ENCODE measurements at regions not wholly inside any gene's neighbourhood (a gene's known extent, or its start where the extent isn't known, plus 50 kb on each side); places are given as distances from the start of the nearest gene placed in this dataset.

DNA sequence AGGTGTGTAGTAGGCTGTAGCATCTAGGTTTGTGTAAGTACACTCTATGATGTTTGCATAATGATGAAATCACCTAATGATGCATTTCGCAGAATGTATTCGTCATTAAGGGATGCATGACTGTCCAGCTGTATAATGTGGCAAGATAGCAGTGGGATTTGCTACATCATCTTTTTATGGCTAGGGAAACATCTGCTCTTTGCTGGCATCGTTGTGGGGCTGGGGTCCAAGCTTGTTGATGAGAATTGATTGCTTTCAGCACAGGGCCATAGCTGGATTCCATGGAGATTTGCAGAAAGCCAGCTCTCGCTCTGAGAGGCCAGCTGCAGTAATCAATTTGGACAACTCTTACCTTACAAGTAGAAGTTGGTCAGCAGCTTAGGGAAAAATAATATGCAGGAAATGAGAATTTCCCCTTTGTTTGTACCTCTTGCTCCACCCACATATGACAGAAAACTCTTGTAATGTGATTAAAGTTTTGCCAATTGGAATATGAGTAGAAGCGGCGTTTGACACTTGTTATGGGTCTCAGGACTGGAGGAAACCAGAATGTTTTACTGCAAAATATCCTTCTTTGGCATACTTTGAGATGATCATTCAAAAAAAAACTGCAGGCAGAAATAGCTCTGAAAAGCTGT, 310.5 kb downstream of the RAPGEF2 start (continued):
- TF ChIP-seq, protein P1, sequence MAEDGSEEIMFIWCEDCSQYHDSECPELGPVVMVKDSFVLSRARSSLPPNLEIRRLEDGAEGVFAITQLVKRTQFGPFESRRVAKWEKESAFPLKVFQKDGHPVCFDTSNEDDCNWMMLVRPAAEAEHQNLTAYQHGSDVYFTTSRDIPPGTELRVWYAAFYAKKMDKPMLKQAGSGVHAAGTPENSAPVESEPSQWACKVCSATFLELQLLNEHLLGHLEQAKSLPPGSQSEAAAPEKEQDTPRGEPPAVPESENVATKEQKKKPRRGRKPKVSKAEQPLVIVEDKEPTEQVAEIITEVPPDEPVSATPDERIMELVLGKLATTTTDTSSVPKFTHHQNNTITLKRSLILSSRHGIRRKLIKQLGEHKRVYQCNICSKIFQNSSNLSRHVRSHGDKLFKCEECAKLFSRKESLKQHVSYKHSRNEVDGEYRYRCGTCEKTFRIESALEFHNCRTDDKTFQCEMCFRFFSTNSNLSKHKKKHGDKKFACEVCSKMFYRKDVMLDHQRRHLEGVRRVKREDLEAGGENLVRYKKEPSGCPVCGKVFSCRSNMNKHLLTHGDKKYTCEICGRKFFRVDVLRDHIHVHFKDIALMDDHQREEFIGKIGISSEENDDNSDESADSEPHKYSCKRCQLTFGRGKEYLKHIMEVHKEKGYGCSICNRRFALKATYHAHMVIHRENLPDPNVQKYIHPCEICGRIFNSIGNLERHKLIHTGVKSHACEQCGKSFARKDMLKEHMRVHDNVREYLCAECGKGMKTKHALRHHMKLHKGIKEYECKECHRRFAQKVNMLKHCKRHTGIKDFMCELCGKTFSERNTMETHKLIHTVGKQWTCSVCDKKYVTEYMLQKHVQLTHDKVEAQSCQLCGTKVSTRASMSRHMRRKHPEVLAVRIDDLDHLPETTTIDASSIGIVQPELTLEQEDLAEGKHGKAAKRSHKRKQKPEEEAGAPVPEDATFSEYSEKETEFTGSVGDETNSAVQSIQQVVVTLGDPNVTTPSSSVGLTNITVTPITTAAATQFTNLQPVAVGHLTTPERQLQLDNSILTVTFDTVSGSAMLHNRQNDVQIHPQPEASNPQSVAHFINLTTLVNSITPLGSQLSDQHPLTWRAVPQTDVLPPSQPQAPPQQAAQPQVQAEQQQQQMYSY (CRISPR knock-in tag; IDR thresholded peaks at IDR 0.05): no peak
- no peak for TF ChIP-seq SP1 (CRISPR knock-in tag; conservative IDR thresholded peaks at IDR 0.05)

DNA sequence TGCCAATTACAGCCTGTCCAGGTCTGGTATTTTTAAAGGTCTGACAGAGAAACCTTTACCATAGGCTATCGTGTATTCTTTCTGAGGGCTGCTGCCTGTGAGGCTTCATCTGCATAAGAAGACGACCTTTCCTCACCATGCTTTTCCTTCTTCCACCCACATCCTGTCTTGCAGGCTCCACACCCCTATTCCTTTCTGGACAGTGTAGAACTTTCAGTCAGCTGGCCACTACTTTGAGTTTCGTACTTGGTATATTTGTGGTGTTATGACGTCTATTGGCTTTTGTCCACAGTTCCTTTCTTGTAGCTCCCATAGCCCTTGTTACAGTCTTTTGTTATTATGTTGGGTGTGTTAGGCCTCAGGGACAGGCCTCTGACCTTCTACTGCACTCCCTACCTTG, 311.4 kb downstream of the RAPGEF2 start:
- DNase-seq (ENCODE audit: low spot score) (no peak), ATAC-seq (no peak; the same call in 1 of the 2 replicates)
- CTCF ChIA-PET: interaction anchor here (1.4 kb wide), 1 partner anchor 41 kb away, joined by 12 read pairs; no protein-coding TSS in a partner anchor
- H3K4me3 Mint-ChIP-seq: no peak overlapping the region
- H3K9me3 Mint-ChIP-seq: peaks cover 33% of the 10 kb centered on the region
- H3K4me1 Mint-ChIP-seq: peaks cover 7% of the 10 kb centered on the region
- POLR2A ChIA-PET: interaction anchor here (0.6 to 0.7 kb wide), 2 partner anchors 334 to 569 kb away, joined by 4 read pairs; no protein-coding TSS in a partner anchor
- H3K27me3 Mint-ChIP-seq (ENCODE audit: low read depth): peaks cover 3% of the 10 kb centered on the region; the same call in 1 of the 2 replicates
- TF ChIP-seq ZBTB21 (CRISPR knock-in tag; IDR thresholded peaks at IDR 0.05; ENCODE audit: borderline replicate concordance) (no peak), TP53 (CRISPR knock-in tag; IDR thresholded peaks at IDR 0.05) (no peak), CBFB (CRISPR knock-in tag; IDR thresholded peaks at IDR 0.05; ENCODE audit: low read depth) (no peak), TCF7 (CRISPR knock-in tag; IDR thresholded peaks at IDR 0.05; ENCODE audit: low read depth) (no peak), RORB (CRISPR knock-in tag; IDR thresholded peaks at IDR 0.05) (no peak), SMAD3 (CRISPR knock-in tag; IDR thresholded peaks at IDR 0.05; ENCODE audit: borderline replicate concordance) (no peak)
- TF ChIP-seq, protein P2, sequence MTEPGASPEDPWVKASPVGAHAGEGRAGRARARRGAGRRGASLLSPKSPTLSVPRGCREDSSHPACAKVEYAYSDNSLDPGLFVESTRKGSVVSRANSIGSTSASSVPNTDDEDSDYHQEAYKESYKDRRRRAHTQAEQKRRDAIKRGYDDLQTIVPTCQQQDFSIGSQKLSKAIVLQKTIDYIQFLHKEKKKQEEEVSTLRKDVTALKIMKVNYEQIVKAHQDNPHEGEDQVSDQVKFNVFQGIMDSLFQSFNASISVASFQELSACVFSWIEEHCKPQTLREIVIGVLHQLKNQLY (CRISPR knock-in tag; IDR thresholded peaks at IDR 0.05): no peak
- H3K27ac Mint-ChIP-seq: no peak overlapping the region
- H3K36me3 Mint-ChIP-seq: peaks cover 16% of the 10 kb centered on the region; the same call in 1 of the 2 replicates

DNA sequence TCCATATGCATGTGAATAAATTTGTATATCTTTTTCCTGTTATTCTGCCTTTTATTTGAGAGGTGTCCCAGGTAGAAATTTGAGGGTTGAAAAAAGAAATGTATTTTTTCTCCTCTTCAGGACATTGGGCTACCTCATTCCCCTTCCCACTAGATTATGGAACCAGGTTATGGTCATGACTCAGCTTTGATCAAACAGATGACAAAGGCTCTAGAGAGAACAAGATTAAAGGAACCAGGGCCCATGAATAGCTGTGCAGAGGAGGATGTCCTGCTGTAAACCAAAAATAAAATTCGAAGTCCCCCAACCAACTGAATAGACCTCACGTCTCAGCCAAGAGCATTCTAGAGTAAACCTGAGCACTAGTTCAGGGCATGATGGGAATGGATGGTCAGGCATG, 313.2 kb downstream of the RAPGEF2 start:
- ATAC-seq: no peak
- ChIA-PET CTCF (no interaction called here), POLR2A (no interaction called here)
- TF ChIP-seq ZNF219 (CRISPR knock-in tag; IDR thresholded peaks at IDR 0.05; ENCODE audit: borderline replicate concordance) (no peak), GABPB1 (CRISPR knock-in tag; IDR thresholded peaks at IDR 0.05) (no peak), ESRRA (CRISPR knock-in tag; IDR thresholded peaks at IDR 0.05; ENCODE audit: borderline replicate concordance) (no peak)
- TF ChIP-seq, protein P3, sequence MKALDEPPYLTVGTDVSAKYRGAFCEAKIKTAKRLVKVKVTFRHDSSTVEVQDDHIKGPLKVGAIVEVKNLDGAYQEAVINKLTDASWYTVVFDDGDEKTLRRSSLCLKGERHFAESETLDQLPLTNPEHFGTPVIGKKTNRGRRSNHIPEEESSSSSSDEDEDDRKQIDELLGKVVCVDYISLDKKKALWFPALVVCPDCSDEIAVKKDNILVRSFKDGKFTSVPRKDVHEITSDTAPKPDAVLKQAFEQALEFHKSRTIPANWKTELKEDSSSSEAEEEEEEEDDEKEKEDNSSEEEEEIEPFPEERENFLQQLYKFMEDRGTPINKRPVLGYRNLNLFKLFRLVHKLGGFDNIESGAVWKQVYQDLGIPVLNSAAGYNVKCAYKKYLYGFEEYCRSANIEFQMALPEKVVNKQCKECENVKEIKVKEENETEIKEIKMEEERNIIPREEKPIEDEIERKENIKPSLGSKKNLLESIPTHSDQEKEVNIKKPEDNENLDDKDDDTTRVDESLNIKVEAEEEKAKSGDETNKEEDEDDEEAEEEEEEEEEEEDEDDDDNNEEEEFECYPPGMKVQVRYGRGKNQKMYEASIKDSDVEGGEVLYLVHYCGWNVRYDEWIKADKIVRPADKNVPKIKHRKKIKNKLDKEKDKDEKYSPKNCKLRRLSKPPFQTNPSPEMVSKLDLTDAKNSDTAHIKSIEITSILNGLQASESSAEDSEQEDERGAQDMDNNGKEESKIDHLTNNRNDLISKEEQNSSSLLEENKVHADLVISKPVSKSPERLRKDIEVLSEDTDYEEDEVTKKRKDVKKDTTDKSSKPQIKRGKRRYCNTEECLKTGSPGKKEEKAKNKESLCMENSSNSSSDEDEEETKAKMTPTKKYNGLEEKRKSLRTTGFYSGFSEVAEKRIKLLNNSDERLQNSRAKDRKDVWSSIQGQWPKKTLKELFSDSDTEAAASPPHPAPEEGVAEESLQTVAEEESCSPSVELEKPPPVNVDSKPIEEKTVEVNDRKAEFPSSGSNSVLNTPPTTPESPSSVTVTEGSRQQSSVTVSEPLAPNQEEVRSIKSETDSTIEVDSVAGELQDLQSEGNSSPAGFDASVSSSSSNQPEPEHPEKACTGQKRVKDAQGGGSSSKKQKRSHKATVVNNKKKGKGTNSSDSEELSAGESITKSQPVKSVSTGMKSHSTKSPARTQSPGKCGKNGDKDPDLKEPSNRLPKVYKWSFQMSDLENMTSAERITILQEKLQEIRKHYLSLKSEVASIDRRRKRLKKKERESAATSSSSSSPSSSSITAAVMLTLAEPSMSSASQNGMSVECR (CRISPR knock-in tag; IDR thresholded peaks at IDR 0.05; ENCODE audit: borderline replicate concordance): no peak
- TF ChIP-seq, protein P4, sequence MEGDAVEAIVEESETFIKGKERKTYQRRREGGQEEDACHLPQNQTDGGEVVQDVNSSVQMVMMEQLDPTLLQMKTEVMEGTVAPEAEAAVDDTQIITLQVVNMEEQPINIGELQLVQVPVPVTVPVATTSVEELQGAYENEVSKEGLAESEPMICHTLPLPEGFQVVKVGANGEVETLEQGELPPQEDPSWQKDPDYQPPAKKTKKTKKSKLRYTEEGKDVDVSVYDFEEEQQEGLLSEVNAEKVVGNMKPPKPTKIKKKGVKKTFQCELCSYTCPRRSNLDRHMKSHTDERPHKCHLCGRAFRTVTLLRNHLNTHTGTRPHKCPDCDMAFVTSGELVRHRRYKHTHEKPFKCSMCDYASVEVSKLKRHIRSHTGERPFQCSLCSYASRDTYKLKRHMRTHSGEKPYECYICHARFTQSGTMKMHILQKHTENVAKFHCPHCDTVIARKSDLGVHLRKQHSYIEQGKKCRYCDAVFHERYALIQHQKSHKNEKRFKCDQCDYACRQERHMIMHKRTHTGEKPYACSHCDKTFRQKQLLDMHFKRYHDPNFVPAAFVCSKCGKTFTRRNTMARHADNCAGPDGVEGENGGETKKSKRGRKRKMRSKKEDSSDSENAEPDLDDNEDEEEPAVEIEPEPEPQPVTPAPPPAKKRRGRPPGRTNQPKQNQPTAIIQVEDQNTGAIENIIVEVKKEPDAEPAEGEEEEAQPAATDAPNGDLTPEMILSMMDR (IDR thresholded peaks at IDR 0.05): no peak
- no peak for DNase-seq (ENCODE audit: low spot score)
- H3K27ac Mint-ChIP-seq: no peak overlapping the region
- no peak overlapping the region for H3K4me3 Mint-ChIP-seq
- H3K27me3 Mint-ChIP-seq (ENCODE audit: low read depth): peaks cover 3% of the 10 kb centered on the region
- H3K36me3 Mint-ChIP-seq: peaks cover 25% of the 10 kb centered on the region
- peaks cover 7% of the 10 kb centered on the region for H3K4me1 Mint-ChIP-seq
- peaks cover 44% of the 10 kb centered on the region for H3K9me3 Mint-ChIP-seq

Measured in WTC11 (cell line).